ENCODE measurements at regions not wholly inside any gene's neighbourhood (a gene's known extent, or its start where the extent isn't known, plus 50 kb on each side); places are given as distances from the start of the nearest gene placed in this dataset.

DNA sequence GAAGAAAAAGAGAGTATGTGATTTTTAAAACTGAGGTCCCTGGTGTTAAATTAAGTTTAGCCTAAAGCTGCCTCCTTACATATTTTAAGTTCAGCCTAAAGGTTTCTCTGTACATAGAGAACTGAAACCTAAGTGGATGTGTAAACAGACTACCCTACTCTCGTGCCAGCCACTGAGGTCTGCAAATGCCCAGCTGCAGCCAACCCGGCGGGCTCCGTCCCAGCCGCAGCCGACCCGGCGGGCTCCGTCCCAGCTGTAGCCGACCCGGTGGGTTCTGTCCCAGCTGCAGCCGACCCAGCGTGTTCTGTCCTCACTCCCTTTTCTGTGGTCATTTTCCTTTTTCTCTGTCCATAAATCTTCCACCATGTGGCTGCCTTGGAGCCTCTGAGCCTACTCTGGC lies 97.2 kb upstream of the SFSWAP start:
- DNase-seq (ENCODE audit: low spot score), result no peak
- H3K9me3 Mint-ChIP-seq (ENCODE audit: unreplicated experiment), result no peaks in the 10 kb centered on the region
- no peak overlapping the region for H3K4me3 Mint-ChIP-seq (ENCODE audit: unreplicated experiment)
- TF ChIP-seq, protein P1, sequence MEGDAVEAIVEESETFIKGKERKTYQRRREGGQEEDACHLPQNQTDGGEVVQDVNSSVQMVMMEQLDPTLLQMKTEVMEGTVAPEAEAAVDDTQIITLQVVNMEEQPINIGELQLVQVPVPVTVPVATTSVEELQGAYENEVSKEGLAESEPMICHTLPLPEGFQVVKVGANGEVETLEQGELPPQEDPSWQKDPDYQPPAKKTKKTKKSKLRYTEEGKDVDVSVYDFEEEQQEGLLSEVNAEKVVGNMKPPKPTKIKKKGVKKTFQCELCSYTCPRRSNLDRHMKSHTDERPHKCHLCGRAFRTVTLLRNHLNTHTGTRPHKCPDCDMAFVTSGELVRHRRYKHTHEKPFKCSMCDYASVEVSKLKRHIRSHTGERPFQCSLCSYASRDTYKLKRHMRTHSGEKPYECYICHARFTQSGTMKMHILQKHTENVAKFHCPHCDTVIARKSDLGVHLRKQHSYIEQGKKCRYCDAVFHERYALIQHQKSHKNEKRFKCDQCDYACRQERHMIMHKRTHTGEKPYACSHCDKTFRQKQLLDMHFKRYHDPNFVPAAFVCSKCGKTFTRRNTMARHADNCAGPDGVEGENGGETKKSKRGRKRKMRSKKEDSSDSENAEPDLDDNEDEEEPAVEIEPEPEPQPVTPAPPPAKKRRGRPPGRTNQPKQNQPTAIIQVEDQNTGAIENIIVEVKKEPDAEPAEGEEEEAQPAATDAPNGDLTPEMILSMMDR (IDR thresholded peaks at IDR 0.05; ENCODE audit: unreplicated experiment), result no peak
- H3K27ac Mint-ChIP-seq (ENCODE audit: unreplicated experiment), result no peak overlapping the region
- peaks cover 2% of the 10 kb centered on the region for H3K27me3 Mint-ChIP-seq (ENCODE audit: unreplicated experiment)
- no peaks in the 10 kb centered on the region for H3K4me1 Mint-ChIP-seq (ENCODE audit: unreplicated experiment)
- H3K36me3 Mint-ChIP-seq (ENCODE audit: low read depth, unreplicated experiment), result no peaks in the 10 kb centered on the region

DNA sequence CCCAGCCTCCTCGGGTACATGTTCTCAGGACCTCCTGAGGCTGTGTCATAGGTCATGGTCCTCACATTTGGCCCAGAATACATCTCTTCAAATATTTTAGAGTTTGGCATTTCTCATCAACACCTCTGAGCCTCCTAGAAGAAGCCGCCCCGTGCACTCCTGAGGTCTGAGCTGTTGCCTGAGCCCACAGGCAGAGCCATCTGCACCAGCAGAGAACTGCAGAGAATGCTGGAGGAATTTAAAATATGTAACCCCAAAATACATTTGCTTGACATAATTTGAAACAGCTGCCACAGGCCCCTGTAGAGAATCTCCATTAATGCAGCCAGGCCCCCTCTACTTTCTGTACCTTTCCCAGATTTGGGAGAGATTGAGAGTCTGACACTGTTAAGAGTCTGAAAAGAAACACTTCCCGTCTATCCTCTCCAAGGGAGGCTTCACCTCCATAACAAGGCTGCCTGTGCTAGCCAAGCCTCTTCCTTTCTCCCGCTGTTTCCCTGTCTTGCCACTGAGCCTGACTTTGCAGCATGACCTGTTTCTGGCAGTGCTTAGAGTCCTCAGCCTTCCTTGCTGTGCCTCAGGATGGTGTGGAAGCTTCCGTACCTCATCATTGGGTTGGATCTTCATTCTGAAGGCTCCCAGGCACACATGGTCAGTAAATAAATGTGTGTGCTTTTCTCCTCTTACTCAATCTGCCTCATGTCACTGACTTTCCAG lies 95.4 kb upstream of the SFSWAP start:
- peaks cover 3% of the 10 kb centered on the region for H3K27me3 Mint-ChIP-seq (ENCODE audit: unreplicated experiment)
- no peaks in the 10 kb centered on the region for H3K4me1 Mint-ChIP-seq (ENCODE audit: unreplicated experiment)
- H3K4me3 Mint-ChIP-seq (ENCODE audit: unreplicated experiment), result no peak overlapping the region
- H3K9me3 Mint-ChIP-seq (ENCODE audit: unreplicated experiment), result no peaks in the 10 kb centered on the region
- H3K36me3 Mint-ChIP-seq (ENCODE audit: low read depth, unreplicated experiment), result no peaks in the 10 kb centered on the region
- no peak overlapping the region for H3K27ac Mint-ChIP-seq (ENCODE audit: unreplicated experiment)
- TF ChIP-seq, protein P1 (IDR thresholded peaks at IDR 0.05; ENCODE audit: unreplicated experiment), result no peak
- no peak for DNase-seq (ENCODE audit: low spot score)

DNA sequence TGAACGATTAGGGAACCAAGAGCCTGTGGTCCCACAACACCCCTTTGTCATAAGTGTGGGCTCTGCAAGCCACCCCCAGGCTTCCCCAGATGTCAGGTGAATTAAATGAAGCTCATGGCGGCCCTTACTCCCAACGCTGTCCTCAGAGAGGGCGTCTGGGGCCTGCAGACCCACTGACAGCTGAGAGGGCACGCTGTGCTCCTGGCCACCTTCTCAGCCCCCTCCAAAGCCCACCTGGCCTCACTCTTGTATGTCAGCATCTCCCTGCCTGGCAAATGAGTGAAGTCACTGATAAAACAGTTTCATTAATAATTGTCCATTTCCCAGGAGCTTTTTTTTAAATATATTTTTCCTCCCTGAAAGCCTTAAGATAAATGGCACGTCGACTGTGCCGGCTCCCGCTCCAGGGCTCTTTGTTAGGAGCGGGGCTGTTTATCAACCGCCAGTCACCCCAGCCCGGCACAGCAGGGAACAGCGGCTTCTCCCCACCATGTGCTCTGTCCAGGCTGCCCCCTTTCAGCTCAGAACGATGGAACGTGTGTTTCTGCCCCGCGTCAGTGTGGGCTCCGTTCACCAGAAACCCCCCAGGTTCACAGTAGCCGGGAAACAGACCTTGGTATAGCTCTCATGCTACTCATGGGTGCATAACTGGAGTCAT lies 94.7 kb upstream of the SFSWAP start:
- TF ChIP-seq, protein P1 (IDR thresholded peaks at IDR 0.05; ENCODE audit: unreplicated experiment), result no peak
- peaks cover 3% of the 10 kb centered on the region for H3K27me3 Mint-ChIP-seq (ENCODE audit: unreplicated experiment)
- no peak for DNase-seq (ENCODE audit: low spot score)
- no peak overlapping the region for H3K4me3 Mint-ChIP-seq (ENCODE audit: unreplicated experiment)
- H3K4me1 Mint-ChIP-seq (ENCODE audit: unreplicated experiment), result no peaks in the 10 kb centered on the region
- no peak overlapping the region for H3K27ac Mint-ChIP-seq (ENCODE audit: unreplicated experiment)
- H3K36me3 Mint-ChIP-seq (ENCODE audit: low read depth, unreplicated experiment), result no peaks in the 10 kb centered on the region
- no peaks in the 10 kb centered on the region for H3K9me3 Mint-ChIP-seq (ENCODE audit: unreplicated experiment)

- no peak for DNase-seq (ENCODE audit: low spot score)
- H3K4me3 Mint-ChIP-seq (ENCODE audit: unreplicated experiment), result no peak overlapping the region
- no peaks in the 10 kb centered on the region for H3K36me3 Mint-ChIP-seq (ENCODE audit: low read depth, unreplicated experiment)
- no peak overlapping the region for H3K27ac Mint-ChIP-seq (ENCODE audit: unreplicated experiment)
- H3K9me3 Mint-ChIP-seq (ENCODE audit: unreplicated experiment), result no peaks in the 10 kb centered on the region
- H3K4me1 Mint-ChIP-seq (ENCODE audit: unreplicated experiment), result no peaks in the 10 kb centered on the region
- H3K27me3 Mint-ChIP-seq (ENCODE audit: unreplicated experiment), result peaks cover 3% of the 10 kb centered on the region
- TF ChIP-seq, protein P1 (IDR thresholded peaks at IDR 0.05; ENCODE audit: unreplicated experiment), result no peak
Measured at GRCh38 chr12:131616738-131617137, 94.2 kb upstream of the SFSWAP start.

DNA sequence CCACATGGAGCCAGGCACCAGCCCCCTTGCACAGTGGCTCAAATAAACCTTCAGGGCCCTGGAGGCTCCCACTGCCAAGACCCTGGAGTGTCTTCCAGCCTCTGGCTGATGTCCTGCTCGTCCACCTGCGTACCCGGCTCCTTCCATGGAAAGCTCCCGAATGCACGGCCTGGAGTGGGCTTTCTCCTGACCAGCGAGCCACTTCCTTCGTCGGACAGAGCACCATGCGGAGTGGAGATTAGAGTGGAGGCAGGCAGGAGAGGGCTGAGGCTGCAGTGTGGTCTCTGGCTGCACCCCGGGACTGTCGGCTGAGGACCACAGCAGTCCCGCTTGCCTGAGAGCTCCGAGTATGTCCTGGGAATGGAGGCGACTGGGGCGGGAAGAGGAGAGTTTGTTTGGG lies 93.7 kb upstream of the SFSWAP start:
- Mint-ChIP-seq H3K9me3 (ENCODE audit: unreplicated experiment) (no peaks in the 10 kb centered on the region), H3K36me3 (ENCODE audit: low read depth, unreplicated experiment) (no peaks in the 10 kb centered on the region), H3K4me1 (ENCODE audit: unreplicated experiment) (no peaks in the 10 kb centered on the region), H3K27me3 (ENCODE audit: unreplicated experiment) (peaks cover 3% of the 10 kb centered on the region), H3K27ac (ENCODE audit: unreplicated experiment) (no peak overlapping the region), H3K4me3 (ENCODE audit: unreplicated experiment) (no peak overlapping the region)
- TF ChIP-seq, protein P1 (IDR thresholded peaks at IDR 0.05; ENCODE audit: unreplicated experiment), result no peak
- no peak for DNase-seq (ENCODE audit: low spot score)
